GM21786 (cell line): ENCODE measurements at regions not wholly inside any gene's neighbourhood (a gene's known extent, or its start where the extent isn't known, plus 50 kb on each side); places are given as distances from the start of the nearest gene placed in this dataset.
A peak's percentile ranks its signal among the peaks of the same experiment; 100 is the strongest.
"Not testable (repeated sequence)": the region's sequence is repeated elsewhere in the genome, so short reads cannot be mapped to it uniquely, and the experiment has no call there.

Experiments
- ATAC-seq: cut with Tn5 transposase; IDR thresholded peaks from one replicate; pipeline ENCODE4 v1.9.1; 2021; ENCODE audit not compliant: unreplicated experiment

DNA sequence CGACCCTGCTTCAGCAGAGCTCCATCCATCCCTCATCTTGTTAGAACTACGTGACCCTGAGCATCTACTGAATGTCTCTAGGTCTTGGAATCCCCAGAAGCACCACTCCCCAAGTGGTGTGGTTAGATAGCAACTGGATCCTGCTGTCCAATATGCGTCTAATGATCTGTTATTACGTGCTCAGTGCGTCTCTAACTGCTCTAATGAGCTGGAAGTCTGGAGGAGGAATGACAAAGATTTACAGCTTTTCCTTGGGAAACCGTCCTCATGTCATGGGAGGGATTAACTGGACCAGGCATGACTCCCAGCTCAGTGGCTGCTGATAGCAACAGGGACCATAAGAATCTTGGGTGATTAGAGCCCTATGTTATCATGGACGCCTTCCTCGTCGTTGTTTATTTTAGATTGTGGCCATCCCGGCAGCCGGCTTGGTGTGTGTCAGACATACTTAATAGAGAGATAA is 150.9 kb downstream of the HS3ST3B1 start:
- ATAC-seq = no peak

DNA sequence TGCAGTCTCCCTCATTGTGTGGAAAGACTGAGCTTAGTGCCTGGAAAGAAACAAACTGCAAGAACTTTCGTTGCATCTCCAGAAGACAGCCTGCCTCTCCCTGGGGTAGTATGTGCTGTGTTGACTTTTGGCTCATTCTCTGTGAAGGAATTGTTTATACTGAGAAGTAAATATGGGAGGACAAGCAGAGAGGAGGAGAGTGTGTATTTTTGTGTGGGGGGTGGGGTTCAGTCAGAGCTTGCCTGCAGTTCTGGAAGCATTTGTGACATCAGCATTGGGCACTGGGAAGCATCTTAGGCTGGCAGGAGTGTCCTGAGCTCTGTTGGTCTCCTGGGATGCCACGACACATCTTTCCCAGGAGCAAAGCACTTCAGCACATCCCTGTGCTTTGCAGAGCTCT is 147.9 kb downstream of the HS3ST3B1 start:
- no peak for ATAC-seq

DNA sequence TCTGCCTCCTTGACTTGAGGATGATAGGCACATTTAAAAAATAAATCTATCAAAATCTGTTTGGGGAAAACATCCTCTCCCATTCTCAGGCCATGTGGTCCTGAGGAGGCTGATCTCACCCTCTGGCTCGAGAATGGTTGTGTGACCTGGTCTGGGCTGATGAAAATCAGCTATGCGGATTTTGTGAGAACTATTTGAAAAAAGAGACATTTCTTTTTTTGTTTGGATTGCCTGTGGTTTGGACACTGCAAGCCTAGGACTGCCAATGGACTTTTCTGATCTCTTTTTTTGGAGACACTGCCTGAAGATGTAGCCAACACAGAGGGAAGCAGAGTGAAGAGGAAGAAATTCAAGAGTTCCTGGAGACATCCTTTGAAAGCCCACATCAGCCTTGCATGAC is 145.9 kb downstream of the HS3ST3B1 start:
- ATAC-seq = no peak

DNA sequence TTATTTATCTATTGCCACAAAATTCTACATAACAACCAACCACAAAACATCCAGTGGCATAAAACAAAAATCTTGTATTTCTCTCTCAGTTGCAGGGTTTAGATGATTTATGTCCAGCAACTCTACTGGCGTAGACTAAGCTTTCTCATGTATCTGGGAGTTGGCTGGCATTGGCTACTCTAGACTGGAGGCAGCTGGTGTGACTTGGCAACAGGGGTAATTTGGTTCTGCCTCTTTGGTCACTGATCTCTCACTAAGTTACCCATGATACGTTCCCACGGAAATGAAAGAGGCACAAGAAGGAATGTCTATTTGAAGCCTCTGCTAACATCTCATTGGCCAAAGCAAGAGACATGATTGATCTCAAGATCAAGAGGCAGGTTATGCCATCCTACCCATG is 144.0 kb downstream of the HS3ST3B1 start:
- no peak for ATAC-seq

DNA sequence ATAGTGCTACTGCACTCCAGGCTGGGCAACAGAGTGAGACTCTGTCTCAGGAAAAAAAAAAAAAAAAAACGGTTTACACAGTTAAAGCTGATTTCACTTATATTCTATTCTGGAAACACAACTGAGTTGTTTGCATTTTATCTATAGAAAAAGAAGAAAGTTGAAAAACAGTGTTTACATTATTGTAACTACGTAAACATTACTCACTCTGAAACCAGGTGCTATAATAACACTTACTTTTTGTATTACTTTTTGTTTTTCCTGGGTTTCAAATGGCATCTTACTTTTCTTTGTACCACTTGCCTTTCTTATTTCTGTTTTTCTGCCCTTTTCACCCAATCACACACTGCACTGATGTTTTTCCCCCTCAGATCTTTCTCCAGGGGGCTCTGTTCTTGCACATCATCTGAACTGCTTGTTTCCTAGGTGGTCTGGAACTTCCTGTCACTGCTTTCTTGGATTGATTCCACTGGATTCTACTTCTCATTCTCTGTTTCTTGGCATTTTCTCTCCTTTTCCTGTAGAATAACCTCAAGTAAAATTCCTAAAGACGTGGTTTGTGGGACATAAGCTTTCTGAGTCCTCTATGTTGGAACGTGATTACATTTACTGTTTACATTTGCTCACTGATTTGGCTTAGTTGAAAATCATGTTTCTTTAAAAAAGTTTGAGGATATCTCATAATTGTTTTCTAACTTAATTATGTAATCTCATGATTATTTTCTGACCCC is 142.1 kb downstream of the HS3ST3B1 start:
- no peak for ATAC-seq

DNA sequence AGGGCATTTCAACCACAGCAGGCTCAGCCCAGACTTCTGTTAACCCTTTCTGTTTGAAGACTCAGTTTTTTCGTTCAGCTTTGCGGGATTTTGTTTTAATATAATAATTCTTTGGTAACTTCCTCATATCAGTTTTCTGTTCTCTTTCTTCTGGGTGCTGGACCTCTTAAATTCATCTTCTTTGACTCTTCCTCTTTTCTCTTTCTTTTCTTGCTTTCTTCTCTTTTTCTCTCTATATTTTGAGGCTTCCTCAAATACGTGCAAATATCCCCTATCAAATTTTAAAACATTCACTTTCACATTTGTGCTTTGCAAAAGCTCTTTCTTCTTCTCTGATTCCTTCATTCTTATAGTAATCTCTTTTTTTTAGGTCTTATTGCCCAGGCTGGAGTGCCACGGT is 136.3 kb downstream of the HS3ST3B1 start:
- ATAC-seq = no peak

DNA sequence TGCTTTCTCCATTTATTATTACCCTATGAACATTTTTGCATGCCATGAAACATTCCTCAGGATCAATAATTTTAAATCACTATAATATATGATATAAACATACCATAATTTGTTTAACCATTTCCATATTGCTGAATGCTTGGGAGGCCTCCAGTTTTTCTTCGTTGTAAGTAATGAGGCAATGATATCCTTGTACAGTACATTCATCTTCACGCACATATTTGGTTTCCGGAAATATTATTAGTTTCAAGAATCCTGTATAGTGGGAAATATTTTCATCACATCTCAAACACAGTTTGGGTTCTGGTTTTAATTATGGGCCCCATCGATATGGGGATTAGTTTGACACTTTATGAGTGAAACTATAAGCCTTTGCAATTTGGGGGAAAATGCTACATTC is 135.4 kb downstream of the HS3ST3B1 start:
- ATAC-seq = no peak

DNA sequence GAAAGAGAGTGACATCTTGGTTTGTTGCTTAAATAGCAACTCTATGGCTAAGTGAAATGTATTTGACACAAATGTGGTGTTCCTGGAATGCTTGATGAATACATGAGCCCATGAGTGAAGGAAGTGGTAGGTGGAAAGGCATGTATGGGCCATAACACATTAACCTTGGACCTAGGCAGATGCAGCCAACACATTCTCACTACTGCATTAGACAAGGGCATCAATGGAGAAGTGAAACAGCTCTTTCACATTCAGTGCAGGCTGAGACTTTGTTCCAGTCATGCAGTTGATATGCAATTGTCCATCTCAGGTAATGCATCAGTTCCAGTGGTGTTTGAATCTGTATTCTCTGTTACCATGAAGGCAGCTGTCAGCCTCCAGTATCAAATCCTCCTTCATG is 133.6 kb downstream of the HS3ST3B1 start:
- no peak for ATAC-seq

DNA sequence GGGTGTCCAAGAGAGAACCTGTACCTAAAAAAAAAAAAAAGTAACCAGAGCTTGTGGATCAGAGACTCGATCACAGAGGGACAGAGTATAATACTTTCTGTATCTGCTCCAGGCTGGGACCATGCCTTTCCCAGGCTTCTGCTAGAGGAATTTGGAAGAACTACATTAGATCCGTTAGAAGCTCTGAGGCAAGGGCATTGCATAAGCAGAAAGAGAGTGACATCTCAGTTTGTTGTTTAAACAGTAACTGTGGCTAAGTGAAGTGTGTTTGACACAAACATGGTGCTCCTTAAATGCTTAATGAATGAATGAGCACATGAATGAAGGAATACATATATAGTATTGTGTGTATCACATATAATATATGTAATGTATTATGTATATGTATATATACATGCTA is 131.2 kb downstream of the HS3ST3B1 start:
- ATAC-seq = no peak

DNA sequence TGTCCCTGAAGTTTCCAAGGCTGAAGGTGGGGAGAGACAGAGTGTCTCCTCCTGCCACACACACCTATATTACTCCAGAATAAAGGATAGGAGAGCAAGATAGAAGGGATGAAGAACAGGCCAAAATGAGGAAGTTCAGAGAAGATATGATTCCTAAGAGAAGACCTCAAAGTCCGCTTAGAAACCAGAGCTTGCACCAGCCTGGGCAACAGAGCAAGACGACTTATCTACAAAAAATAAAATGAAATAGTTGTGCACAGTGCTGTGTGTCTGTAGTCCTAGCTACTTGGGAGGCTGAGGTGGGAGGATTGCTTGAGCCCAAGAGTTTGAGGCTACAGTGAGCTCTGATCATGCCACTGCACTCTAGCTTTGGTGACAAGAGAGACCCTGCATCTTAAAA is 128.2 kb downstream of the HS3ST3B1 start:
- no peak for ATAC-seq

DNA sequence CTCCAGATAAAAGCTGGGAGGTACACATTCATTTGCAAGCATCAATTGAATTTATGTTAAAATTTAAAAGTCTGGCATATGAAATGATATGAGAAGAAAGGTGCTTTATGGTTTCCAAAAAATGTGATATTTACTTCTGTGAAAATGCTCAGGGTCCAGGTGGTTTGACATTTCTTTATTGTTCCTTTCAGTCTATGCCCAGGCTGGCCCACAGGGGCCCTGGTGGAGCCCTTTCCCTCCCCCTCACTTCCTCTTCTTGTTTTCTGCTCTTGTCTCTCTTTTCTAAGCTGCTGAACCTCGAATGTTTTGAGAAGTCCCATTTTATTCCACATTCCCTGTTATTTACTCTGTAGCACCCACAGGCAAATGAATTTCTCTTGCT is 127.8 kb downstream of the HS3ST3B1 start:
- peak; percentile 37 for ATAC-seq

DNA sequence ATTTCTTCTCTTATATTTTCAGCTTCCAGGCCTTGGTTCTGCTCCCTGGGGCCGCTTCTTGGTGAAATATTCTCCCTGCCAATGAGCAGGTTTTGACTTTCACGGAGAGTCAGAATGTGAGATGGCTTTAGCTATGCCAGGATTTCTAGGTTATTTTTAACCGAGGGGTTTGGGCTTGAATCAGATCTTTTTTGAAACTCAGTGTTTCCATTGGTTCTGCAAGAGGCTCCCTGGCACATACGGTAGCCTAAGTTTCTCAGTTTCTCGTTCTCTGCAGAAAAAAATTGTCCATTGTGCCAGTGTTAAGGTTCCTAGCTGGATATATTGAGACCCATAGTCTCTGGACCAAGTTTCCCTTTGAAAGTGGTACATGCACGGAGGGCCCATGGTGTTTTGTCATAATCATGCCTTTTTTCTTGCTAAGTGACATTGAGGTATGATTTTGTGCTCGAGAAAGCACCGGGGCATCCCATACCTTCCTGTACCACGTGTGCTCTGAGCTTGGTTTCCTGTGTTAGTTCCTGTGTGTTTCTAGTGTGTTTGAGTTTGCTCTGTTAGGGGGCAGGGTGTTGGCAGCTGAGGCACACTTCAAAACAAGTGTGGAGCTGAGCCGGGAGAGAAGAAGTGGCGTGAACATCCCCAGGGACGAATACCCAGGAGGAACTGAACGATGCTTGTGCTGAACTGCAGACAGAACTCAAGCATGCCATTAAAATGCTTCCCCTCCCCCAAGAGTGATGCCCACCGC is 127.2 kb downstream of the HS3ST3B1 start:
- ATAC-seq = peak; percentile 86

DNA sequence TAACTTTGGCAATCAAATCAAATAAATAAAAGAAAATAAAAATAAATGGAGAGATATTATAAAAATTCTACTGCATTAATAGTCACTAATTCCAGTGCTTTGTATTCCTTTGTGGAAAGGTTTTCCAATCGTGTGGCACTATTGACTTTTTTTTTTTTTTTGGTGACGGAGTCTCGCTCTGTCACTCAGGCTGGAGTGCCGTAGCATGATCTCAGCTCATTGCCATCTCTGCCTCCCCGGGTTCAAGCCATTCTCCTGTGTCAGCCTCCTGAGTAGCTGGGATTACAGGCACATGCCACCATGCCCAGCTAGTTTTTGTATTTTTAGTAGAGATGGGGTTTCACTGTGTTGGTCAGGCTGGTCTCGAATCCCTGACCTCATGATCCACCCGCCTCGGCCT is 122.3 kb downstream of the HS3ST3B1 start:
- not testable (repeated sequence) for ATAC-seq

DNA sequence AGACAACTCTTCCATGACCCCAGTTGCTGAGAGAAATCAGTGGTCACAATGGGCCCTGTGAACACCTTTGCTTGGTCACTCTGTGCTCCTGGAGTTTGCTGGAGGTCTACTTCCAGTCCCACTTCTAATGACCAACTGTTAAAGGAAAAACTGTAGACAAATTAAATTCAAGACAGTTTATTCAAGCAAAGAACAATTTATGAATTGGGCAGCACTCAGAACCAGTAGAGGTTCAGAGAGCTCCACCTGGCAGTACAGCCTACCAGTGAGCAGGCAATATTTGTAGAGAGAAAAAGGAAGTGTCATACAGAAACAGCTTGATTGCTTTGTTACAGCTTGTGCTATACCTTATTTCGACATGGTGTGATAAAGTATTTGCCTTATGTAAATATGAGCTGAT is 116.5 kb downstream of the HS3ST3B1 start:
- no peak for ATAC-seq

DNA sequence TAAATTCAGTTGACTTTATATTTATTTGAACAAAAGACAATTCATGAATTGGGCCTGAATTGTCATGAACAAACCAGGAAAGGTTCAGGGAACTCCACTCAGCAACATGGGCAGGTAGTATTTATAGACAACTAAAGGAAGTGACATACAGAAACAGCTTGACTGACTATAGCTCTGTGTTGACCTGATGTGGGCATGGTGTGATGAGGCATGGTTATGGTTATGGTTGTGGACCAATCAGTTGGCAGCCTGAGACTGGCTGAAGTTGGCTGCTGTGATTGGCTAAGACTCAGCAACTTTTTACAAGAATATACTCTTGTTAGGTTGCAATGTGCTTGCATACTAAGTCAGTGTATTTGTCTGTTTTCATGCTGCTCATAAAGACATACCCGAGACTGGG is 108.4 kb downstream of the HS3ST3B1 start:
- ATAC-seq = no peak

DNA sequence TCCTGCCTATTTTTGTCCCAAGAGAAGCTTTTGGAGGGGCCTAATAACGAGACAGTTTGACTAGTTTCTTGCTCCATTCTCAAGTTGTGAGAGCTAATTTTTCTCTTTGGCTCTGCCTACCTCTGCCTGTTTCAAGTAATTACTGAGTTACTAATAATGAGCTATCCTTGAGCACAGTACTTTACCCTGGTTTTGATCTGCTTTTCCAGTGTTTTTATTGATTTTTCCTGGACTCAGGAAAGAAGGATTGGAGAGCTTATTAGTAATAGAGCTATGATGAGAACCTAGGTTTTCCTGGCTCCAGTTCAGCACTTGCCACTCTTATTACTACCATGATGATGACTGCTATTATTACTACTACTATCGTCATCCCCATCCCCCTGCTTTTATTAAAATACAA is 106.7 kb downstream of the HS3ST3B1 start:
- ATAC-seq = no peak

DNA sequence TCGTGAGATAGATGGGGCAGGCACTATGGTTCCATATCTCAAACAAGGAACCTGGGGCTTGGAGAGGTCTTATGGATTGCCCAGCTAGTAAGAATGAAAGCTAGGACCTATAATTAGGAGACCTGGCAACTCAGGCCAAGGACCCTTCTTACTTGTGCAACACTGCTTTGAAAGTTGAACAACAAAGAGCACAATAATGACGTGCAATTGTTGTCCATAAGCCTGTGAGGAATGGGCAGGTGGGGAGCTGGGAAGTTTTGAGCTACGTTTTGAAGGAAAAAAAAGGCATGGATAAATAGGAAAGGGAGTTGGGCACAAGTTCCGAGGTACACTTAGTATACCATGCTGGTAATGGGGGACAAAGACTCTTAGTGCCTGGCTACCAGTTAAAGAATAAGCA is 104.3 kb downstream of the HS3ST3B1 start:
- ATAC-seq = no peak
